ENCODE measurements at regions not wholly inside any gene's neighbourhood (a gene's known extent, or its start where the extent isn't known, plus 50 kb on each side); places are given as distances from the start of the nearest gene placed in this dataset.
"Not testable (repeated sequence)": the region's sequence is repeated elsewhere in the genome, so short reads cannot be mapped to it uniquely, and the experiment has no call there.

DNA sequence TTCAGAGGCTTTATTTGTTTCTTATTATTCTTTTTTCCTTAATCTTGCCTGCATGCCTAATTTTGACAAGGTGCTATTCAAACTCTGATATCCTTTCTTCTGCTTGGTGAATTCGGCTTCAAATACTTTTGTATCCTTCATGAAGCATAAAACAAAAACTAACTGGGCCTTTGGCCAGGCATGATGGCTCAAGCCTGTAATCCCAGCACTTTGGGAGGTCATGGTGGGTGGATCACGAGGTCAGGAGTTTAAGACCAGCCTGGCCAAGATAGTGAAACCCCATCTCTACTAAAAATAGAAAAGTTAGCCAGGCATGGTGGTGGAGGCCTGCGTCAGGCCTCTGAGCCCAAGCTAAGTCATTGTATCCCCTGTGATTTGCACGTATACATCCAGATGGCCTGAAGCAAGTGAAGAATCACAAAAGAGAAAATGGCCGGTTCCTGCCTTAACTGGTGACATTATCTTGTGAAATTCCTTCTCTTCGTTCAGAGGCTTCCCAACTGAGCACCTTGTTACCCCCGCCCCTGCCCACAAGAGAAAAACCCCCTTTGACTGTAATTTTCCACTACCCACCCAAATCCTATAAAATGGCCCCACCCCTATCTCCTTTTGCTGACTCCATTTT is 191.9 kb downstream of the ZNF486 start:
- TF ChIP-seq, protein P1, sequence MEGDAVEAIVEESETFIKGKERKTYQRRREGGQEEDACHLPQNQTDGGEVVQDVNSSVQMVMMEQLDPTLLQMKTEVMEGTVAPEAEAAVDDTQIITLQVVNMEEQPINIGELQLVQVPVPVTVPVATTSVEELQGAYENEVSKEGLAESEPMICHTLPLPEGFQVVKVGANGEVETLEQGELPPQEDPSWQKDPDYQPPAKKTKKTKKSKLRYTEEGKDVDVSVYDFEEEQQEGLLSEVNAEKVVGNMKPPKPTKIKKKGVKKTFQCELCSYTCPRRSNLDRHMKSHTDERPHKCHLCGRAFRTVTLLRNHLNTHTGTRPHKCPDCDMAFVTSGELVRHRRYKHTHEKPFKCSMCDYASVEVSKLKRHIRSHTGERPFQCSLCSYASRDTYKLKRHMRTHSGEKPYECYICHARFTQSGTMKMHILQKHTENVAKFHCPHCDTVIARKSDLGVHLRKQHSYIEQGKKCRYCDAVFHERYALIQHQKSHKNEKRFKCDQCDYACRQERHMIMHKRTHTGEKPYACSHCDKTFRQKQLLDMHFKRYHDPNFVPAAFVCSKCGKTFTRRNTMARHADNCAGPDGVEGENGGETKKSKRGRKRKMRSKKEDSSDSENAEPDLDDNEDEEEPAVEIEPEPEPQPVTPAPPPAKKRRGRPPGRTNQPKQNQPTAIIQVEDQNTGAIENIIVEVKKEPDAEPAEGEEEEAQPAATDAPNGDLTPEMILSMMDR (IDR thresholded peaks at IDR 0.05), result not testable (repeated sequence)
- TF ChIP-seq POLR2A (IDR thresholded peaks at IDR 0.05), result not testable (repeated sequence)
